GM18907 (cell line): ENCODE measurements at regions not wholly inside any gene's neighbourhood (a gene's known extent, or its start where the extent isn't known, plus 50 kb on each side); places are given as distances from the start of the nearest gene placed in this dataset.

Experiments used
- ATAC-seq: cut with Tn5 transposase; IDR thresholded peaks from one replicate; pipeline ENCODE4 v1.9.1; 2021; ENCODE audit warnings: mild to moderate bottlenecking, moderate library complexity; ENCODE audit not compliant: unreplicated experiment

DNA sequence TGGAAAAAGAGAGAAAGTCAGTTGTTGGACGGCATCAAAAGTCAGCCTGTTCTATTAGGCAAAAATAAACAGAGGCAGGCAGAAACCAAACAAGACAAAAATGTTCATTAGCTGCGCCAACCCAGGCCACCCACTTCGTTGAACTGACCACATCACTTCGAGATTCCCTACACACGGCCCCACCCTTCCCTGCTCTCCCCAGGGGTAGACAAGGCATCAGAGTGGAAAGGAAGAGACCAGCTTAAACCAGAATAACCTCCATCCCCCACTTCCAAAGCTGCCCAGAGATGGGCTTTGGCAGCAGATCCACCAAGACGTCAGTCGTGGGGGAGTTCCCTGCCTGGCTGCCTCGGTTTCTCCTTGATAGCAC, 204.6 kb upstream of the TSHZ3 start:
- ATAC-seq, result no peak

DNA sequence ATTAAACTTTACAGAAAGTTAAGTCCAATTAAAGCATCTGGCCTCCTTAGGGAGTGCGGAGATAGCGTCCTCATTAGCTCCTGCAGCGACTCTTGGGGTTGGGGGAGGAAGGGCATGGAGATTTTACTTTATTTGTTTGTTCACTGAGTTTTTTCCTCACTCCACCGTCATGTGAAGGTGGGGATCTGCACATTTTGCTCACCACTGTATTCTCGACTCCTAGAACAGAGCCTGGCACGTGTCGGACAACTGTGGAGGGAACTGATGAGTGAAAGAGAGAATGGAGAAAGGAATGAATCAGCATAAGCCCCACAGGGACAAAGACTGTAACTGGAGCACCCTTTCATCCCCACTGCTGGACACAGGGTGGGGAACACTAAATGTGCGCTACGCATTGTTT, 205.1 kb upstream of the TSHZ3 start:
- no peak for ATAC-seq

DNA sequence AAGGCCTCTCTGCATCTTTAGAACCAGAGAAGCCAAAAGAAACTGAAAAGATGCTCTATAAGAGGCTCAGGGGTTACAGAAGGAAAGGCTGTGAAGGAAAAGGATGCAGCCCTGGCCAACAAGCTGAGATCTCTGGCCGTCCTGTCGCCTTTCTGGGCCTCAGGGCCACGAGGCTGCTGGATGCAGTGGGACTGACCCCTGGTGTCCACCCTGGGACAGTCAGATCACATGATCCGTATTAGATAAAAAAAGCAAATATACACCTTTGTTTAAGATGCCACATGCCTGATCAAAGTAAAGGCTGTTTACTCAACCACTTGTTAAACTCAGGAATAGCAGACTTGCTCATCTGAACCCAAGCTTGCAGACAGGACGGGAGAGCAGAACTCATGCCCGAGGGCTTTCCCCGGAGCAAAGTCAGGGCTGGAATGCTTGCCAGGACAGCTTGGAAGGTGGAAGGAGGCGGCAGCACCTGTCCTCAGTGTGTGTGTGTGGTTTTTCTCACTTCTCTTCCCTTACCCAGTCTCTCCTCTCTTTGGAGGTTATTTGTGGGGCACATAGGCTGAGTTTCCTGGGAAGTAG, 206.5 kb upstream of the TSHZ3 start:
- no peak for ATAC-seq

DNA sequence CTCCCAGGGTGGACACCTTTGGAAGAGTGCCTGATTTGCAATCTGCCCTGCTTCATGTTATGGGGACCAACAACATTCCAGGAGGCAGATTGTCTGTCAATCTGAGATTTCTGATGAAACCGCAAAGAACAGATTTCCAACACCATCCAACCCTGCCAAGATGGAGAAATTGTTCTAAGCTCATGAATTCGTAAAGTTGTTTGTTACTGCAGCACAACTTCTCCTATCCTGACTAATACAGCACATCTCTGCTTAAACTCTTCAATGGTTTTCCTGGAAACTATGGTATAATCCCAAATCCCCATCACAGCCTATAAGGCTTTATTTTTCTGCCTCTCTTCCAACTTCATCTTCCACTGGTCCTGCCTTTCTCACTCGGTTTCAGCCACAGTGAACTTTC, 210.3 kb upstream of the TSHZ3 start:
- no peak for ATAC-seq

DNA sequence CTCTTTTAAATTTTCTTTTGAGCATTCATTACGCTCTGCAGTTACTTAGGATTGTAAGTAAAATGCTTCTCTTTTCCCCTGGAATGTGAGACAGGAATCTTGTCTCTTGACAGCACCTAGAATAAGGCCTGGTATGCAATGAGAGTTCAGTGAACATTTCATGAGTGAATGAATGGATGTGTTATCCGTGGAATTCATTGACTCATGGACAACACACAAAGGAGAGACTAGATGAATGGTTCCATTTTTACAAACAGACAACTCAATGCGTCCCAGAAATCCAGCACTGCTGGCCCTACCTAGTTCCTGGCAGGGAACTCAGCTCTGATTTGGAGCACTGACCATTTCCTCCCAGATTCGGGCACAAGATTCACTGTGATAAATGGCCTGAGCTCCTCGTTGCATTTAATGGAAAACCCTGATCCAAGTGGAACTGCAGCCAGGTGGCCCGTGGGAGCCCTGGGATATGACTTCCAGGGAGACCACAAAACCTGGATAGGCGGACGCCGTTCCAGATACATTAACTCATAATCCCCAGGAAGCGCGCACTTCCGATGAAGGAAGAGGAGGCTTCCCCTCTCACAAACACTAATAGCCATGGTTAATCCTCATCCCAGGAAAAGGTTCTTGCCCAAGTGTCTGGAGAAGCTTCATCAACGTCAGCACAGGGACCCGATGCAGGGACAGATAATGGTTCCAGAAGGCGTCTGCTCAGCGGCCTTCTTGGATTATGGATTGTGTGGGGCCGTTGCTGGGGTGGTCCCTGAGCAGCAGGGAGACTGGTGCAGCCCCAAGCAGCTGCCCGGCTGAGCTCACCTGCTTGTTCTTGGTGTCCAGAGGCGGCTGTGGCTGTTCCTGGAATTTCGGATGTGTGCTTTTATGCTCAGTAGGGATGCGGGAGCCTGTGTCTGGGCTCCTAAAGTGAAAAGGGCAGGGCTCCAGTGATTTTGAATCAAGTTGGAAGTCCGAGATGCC, 211.1 kb upstream of the TSHZ3 start:
- ATAC-seq, result no peak

DNA sequence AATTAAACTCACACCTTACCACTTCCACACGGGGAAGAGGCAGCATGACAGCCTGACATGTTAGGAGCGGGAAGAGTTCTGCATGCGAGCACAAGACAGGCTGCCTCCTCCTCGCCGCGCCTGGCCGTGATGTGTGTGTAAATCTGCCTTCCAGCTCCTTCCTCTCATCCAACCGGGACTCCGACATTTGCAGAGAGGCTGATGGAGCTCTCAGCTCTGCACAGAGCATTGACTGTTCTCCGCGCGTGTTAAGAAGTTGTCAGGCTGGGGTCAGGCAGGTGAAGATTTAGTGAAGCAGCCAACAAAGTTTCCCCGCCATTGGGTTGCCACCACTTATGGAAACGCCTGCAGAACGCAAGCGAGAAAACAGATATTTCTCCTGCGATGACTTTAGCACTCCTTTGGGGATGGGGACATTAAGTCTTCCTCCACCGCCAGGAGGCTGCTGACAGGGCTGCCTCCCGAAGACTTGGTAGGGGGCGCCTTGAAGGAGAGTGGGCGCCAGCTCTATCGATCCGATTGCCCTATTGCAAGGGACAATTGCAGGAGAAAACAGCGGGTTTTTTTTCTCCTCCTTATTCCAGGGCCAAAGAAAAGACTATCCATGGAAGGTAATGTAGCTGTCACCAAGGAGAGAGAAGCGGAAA, 213.9 kb upstream of the TSHZ3 start:
- ATAC-seq, result no peak

DNA sequence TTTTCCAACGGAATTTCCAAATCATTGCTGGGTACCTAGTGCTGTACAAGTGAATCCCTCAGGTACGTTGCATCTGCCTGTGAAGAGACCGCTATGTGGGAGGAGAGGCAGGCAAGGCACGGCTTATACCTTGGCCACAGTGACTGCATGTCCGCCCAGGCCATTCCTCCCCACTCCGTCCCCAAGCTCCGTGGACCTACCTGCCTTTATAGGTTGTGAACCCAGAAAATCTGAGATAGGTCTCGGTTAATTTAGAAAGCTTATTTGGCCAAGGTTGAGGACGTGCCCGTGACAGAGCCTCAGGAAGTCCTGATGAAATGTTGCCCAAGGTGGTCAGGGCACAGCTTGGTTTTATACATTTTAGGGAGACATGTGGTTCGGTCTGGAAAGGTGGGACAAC, 218.5 kb upstream of the TSHZ3 start:
- ATAC-seq, result no peak

DNA sequence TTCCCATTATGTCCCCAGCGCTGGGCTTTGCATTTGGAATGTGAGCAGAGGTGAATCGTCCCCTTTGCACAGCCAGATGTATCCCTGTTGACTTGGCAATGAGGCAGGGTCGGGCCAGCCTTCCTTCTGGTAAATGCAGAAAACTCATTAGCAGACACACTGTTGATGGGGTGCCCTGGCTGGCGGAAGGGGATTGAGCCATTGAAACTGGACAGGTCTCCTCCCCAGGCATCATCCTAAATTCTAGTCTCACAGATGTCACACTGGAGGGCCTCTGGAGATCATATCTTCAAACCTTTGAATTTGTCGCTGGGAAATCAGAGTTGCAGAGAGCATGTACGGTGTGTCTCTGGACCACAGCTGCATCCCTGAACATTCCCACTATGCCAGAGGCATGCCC, 219.5 kb upstream of the TSHZ3 start:
- no peak for ATAC-seq

DNA sequence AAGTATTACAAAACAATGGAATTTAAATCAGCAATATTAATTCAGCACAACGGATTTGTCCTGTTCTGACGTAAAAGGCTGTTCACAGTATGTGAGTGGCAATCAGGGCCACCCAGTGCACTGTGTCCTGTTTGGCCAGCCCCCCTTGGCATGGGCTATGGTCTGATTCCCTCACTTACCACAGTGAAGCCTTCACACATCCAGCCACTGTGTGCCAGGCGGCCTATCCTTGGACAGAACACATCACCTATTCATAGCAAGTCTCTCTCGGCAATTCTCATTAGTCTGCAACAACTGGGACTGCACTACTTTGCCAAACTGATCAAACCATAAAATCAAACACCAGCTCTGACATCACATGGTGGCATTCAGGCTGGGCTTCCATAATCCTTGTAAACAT, 221.5 kb upstream of the TSHZ3 start:
- no peak for ATAC-seq

DNA sequence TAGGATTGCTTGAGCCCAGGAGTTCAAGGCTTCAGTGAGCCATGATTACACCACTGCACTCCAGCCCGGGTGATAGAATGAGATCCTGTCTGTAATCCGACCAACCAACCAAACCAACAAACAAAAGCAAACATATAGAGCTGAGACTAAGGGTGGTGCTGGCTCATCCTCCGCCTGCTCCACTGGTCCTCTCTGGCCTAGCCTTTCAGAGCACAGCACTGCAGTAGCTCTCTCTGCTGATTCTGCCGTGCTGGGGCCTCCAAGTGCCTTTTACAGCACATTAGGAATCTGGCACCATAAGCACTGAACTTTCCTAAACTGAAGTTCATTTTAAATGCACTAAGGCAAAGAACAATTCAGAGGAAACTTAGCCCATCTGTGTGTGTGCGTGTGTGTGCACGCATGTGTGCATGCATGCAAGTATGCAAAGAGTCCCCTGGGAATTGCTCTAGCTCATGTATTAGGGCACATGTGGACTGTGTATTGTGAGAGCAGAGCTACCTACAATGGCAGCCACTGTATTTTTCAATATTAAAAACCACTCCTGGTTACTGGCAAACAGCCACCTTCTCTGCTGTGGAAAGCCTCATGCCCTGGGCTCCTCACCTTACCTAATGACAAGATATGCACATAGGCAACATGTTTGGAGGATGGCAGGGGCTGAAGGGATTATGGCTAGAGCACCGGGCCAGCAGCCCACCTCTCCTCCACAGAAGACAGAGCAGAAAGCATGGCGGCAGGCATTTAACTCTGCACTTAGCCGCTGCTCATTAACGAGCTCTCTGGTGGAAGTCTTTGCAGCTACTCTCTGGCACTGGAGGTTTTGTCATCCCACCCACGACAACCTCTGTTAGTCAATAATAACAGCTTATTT, 223.1 kb upstream of the TSHZ3 start:
- ATAC-seq, result no peak

DNA sequence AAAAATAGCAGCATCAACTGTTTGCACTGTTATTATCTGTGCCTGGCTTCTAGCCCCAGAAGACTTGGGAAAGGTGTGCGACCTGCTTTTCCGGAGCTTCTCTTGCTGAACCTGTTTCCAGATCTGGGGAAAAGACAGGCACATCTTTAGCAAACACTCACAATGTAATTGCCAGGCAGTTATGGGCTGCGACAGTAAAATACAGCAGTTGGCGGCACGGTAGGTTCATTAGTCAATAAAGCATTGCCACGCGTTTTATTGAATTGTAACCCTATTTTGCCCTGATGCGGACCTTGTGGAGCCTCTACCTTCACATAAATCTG, 223.7 kb upstream of the TSHZ3 start:
- no peak for ATAC-seq

DNA sequence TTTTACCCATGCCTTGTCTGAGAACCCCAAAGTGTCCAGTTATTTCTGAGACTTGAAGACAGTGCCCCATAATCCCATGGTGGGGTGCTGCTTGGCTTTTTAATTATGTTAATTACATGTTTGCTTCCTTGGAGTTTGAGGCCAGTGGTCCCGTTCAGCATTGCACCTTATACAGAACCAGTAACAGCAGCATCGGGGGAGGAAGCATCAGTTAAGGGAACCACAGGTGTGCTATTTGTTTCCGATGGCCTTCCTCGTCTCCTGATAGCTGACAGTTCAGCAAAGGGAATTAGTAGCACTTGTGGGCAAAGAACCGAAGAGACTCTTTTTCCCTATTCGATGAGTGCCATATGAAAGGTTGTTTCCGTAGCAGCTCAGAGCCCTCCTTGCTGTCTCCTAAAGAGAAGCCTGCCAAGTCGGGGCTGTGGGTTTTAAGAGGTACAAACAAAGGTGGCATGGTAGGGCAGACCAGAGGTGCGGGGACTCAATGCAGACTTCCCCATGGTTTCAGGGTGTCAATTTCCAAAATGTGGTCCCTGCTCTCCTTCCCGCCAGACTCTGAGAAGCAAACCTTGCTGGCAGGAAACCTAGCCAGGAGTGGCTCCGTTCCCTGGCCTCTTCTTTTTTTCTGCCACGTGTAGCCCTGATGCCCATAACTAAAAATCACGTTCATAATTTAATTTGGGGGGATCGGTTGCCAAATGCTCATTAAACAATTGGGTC, 225.2 kb upstream of the TSHZ3 start:
- ATAC-seq, result no peak

DNA sequence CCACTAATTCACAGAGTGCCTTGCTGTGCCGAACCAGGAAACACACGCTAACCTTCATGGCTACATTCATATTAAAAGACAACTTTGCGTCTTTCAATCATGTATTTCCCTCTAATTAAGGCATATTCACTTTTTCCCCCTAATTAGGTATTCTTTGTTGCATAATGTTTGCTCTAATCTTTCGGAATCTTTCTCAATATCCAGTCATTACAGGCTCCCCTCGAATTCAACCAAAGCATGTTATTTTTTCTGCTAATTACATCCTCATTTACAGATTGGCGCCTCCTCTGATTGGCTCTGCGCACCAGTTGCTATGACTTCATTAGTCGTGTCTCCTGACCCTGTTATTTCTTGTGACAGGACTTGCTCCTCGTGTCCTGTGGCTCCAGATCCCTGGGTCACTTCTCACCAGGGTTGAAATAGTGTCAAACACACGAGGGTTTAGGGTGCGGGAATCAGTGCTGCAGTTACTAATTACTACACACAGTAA, 226.7 kb upstream of the TSHZ3 start:
- ATAC-seq, result no peak

DNA sequence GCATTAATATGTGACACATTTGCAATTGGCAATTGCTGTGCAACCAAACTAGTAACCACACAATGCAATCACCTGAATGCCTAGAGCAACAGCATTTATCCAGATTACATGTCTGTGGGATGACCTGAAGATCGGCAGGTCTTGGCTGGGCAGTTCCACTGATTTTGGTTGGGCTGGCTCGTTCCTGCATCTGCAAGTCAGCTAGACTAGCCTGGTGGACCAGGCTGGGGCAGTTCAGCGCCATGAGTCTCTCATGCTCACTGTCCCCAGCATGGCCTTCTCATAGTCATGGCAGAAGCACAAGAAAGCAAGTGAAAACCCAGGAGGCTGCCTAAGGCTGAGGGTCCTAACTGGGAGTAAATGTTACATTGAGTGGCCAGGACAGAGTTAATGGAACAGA, 229.1 kb upstream of the TSHZ3 start:
- ATAC-seq, result no peak

DNA sequence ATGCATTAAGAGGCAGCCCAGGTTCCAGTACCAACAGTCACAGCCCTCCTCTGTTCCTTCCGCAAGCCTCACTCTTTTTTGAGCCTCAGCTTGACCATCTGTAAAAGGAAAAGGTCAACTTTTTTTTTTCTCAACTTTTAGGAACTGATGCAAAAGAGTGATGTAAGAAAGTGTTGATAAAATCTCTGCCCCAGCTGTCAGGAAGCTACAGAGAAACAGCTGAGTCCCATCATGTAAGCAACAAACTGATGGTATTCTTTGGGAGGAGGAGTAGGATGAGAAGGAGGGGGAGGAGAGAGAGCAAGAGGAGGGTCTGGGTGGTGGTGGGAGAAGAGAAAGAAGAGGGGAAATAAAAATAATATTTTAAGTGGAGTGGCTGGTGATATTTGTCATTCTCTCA, 233.9 kb upstream of the TSHZ3 start:
- ATAC-seq, result no peak

DNA sequence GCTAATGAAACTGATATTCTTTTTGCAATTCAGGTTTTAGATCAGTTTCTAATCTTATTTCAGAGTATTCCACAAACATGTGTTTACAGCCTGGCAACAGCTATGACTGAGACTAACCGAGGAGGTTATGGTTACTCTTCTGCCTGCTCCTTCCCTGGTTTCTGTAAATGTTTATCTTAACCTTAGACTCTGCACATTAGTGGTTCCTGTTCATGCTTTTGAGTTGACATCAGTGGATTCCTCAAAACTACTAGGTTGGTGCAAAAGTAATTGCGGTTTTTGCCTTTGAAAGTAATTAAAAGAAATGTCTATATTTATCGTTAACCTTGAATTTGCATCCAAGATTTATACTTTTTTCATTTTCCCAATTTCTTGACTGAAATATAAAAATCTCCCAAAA, 237.0 kb upstream of the TSHZ3 start:
- no peak for ATAC-seq

DNA sequence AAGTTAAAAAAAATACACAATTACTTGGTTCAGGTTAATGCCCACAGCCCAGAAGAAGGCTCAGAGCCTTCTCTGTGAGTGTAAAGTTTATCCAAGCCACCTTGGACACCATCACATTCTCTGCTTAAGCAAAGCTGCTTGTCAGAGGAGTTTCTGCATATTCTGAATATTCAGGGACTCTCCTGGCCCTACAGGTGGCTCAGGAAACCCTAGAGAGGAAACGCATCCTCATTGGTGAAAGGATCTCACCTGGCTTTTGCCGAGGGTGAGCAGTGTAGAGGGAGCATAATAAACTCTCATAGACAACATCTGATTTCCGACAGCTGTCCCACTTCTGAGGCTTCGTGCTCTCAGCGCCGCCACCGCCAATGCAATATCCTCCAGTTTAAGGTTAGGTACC, 239.9 kb upstream of the TSHZ3 start:
- ATAC-seq, result no peak

DNA sequence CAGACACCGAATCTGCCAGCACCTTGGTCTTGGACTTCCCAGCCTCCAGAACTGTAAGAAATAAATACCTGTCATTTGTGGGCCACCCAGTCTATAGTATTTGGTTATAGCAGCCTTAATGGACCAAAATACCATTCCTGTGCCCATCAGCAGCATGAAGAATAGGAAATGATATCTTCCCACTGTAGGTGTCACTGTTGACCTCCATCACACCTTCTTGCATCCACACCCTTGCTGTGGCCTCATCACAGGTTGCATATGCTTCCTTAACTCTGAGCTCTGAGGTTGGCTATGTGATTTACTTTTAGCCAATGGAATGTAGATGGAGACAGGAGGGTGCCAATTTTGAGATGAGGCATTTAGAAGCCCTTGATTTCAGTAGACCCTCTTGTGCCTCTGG, 242.0 kb upstream of the TSHZ3 start:
- no peak for ATAC-seq

DNA sequence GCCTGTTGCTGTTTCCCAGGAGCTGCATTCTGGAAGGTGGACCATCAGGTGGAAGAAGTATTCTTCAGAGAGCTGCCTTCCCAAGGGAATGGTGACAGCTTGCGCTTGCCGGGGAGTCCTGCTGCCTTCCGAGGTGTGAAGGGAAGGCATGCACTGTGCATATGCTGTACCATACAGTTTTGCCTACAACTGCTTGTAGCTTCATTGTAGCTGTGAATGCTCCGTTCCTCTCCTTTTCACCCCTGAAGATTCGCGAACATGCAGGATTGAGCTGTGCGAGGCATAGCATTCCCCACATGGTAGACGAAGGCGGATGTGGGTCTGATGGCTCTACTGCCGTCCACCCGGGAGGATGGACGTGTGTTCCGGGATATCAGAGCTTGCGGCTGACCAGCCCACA, 243.2 kb upstream of the TSHZ3 start:
- ATAC-seq, result no peak

DNA sequence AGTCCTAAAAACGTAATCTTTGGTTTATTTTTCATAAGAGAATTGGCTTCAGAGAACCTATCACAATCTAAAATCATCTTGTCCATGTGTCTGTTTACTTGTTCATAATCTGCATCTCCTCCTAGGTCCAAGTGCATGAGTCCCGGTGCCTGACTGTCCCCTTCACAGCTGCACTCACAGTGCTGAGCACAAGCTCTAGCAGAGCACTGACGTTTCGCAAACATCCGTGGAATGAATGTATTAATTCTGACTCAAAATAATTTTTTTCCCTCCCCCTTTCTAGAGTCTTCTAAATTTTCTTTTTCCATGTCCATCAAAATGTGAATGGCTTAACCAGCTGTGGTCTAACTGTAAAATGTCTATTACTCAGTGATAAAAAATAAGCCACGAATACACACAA, 245.5 kb upstream of the TSHZ3 start:
- ATAC-seq, result no peak

DNA sequence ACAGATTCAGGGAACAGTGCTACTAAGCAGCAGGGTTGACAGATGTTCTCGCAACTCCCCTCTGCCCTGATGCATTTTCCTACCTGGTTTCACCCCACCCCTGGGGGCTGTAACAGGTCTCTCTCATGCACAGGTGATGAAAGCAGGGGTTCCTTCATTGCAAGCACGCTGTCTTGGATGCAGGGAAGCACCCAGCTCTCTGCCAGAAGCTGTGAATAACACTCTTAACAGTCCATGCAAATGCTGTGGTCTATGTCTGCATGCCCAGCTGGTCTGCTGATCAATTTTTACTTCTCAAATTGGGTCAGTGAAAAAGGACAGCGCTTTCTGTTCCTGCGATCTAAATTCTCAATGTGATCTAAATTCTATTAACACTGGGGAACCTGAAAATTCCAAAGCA, 246.3 kb upstream of the TSHZ3 start:
- ATAC-seq, result no peak
